H1 (cell line): ENCODE measurements at regions not wholly inside any gene's neighbourhood (a gene's known extent, or its start where the extent isn't known, plus 50 kb on each side); places are given as distances from the start of the nearest gene placed in this dataset.

ENCODE experiments used
- BACH1 ChIP-seq: IDR thresholded peaks from 2 replicates; pipeline ENCODE4 v1.6.1; 2012; ENCODE audit warnings: low read length, improper control_type of control experiment
- CBX5 ChIP-seq: fragments of 300-800, 300-1000 bp; sonication (generic); IDR thresholded peaks from 2 replicates; pipeline ENCODE4 v1.7.1; 2016; ENCODE audit warnings: antibody characterized with exemption, low read length, low read depth
- CBX8 ChIP-seq: fragments of 300-800, 300-1000 bp; sonication (generic); IDR thresholded peaks from 2 replicates; pipeline ENCODE4 v1.7.1; 2016; ENCODE audit warnings: low read depth, low read length, borderline replicate concordance
- CHD2 ChIP-seq: IDR thresholded peaks from 2 replicates; pipeline ENCODE4 v1.6.1; 2012; ENCODE audit warnings: low read length, improper control_type of control experiment
- CTBP2 ChIP-seq: IDR thresholded peaks from 2 replicates; pipeline ENCODE4 v1.7.0; 2011; ENCODE audit warnings: borderline replicate concordance, mild to moderate bottlenecking, moderate library complexity, mixed read lengths, low read length; ENCODE audit not compliant: insufficient read depth, insufficient read length
- PHF8 ChIP-seq: fragments of 200-600 bp; sonication (generic); conservative IDR thresholded peaks from 2 replicates; pipeline ENCODE4 v1.7.1; 2012; ENCODE audit warnings: low read depth, mild to moderate bottlenecking, inconsistent platforms, low read length, moderate library complexity
- SUZ12 ChIP-seq: fragments of 200-600 bp; sonication (generic); IDR thresholded peaks from 2 replicates; pipeline ENCODE4 v1.6.1; 2012; ENCODE audit warnings: mild to moderate bottlenecking, inconsistent platforms, low read length, moderate library complexity, mixed read lengths
- TCF12 ChIP-seq: IDR thresholded peaks from 2 replicates; pipeline ENCODE4 v1.6.1; 2011; ENCODE audit warnings: low read depth, mild to moderate bottlenecking, low read length
- USF2 ChIP-seq: IDR thresholded peaks from 2 replicates; pipeline ENCODE4 v1.6.1; 2011; ENCODE audit warnings: low read length, improper control_type of control experiment
- YY1 ChIP-seq: IDR thresholded peaks from 2 replicates; pipeline ENCODE4 v1.6.1; 2011; ENCODE audit warnings: low read depth, mild to moderate bottlenecking, low read length

GRCh38 chr2:8148260-8149006 is 533.4 kb upstream of the ID2 start (continued):
- no peak for TF ChIP-seq TCF12
- TF ChIP-seq CBX5, result no peak
- TF ChIP-seq BACH1, result no peak
- TF ChIP-seq PHF8, result no peak
- TF ChIP-seq USF2, result no peak
- TF ChIP-seq CHD2, result no peak
- no peak for TF ChIP-seq YY1
- TF ChIP-seq CBX8, result no peak
- TF ChIP-seq SUZ12, result no peak
- no peak for TF ChIP-seq CTBP2
